Breast epithelium (tissue), 4 donors: ENCODE measurements at regions not wholly inside any gene's neighbourhood (a gene's known extent, or its start where the extent isn't known, plus 50 kb on each side); places are given as distances from the start of the nearest gene placed in this dataset.

Experiments used
- DNase-seq, 2 donors: peaks; one replicate each; pipeline ENCODE4 v3.0.0-alpha.2; 2019; ENCODE audit warnings: low spot score in 2 of 2
- H3K27ac ChIP-seq, 2 donors: fragments of 200-600 bp; sonication (generic) in 1 of 2; one replicate each; pipeline ENCODE4 v1.5.1; 2016 to 2019; ENCODE audit warnings: mild to moderate bottlenecking in 1 of 2
- H3K27me3 ChIP-seq, 2 donors: fragments of 200-600 bp; sonication (generic) in 1 of 2; one replicate each; pipeline versions ENCODE4 v1.5.1 to v1.6.0; 2017 to 2019; ENCODE audit warnings: control low read depth in 1 of 2, mild to moderate bottlenecking in 1 of 2
- H3K36me3 ChIP-seq: fragments of 200-600 bp; one replicate; pipeline ENCODE4 v1.5.1; 2019
- H3K4me1 ChIP-seq, 2 donors: fragments of 200-600 bp; sonication (generic); one replicate each; pipeline ENCODE4 v1.5.1; 2016 to 2019; ENCODE audit warnings: control low read depth in 1 of 2
- H3K4me3 ChIP-seq, 3 donors: fragments of 200-600 bp; sonication (generic); 1 replicate in 2 of 3; 2 replicates in 1 of 3; pipeline ENCODE4 v1.5.1; 2016 to 2019; ENCODE audit warnings: mild to moderate bottlenecking in 3 of 3, moderate library complexity in 2 of 3
- H3K9me3 ChIP-seq, 2 donors: fragments of 200-600 bp; sonication (generic) in 1 of 2; one replicate each; pipeline ENCODE4 v1.5.1; 2016 to 2019; ENCODE audit warnings: control low read depth in 1 of 2
- CTCF ChIP-seq, 3 donors: fragments of 450-650 bp; IDR thresholded peaks; one replicate each; pipeline ENCODE4 v1.5.1; 2016 to 2017; ENCODE audit warnings: antibody characterized with exemption in 3 of 3, mild to moderate bottlenecking in 3 of 3, moderate library complexity in 3 of 3
- POLR2A ChIP-seq: fragments of 450-650 bp; IDR thresholded peaks from one replicate; pipeline ENCODE4 v1.6.1; 2016; ENCODE audit warnings: antibody characterized with exemption, mild to moderate bottlenecking, moderate library complexity
- POLR2AphosphoS5 ChIP-seq, 3 donors: sonication (generic); formaldehyde crosslinking; IDR thresholded peaks; one replicate each; pipeline ENCODE4 v1.6.1; 2017; ENCODE audit warnings: antibody characterized with exemption in 3 of 3
- intact Hi-C: fragments of 100-400 bp; cut with DNase I; formaldehyde crosslinking; loops from one replicate; pipeline ENCODE4 v1.15.1; 2023; ENCODE audit warnings: low total_unique reads

- no peaks in the 10 kb centered on the region for H3K4me1 ChIP-seq
- H3K27ac ChIP-seq = no peak overlapping the region
- H3K36me3 ChIP-seq = no peaks in the 10 kb centered on the region
- TF ChIP-seq POLR2A = no peak
- TF ChIP-seq CTCF (IDR thresholded peaks at IDR 0.05) = no peak
- TF ChIP-seq POLR2AphosphoS5 (IDR thresholded peaks at IDR 0.05) = no peak
- no peak for DNase-seq
- H3K9me3 ChIP-seq = no peaks in the 10 kb centered on the region
- intact Hi-C loops = no loop called here
- no peak overlapping the region for H3K4me3 ChIP-seq
- H3K27me3 ChIP-seq = no peaks in the 10 kb centered on the region
Measured at GRCh38 chr7:47643716-47644400, 61.9 kb upstream of the TNS3 start.

GRCh38 chr7:47640265-47640664, 58.4 kb upstream of the TNS3 start:
- TF ChIP-seq CTCF (IDR thresholded peaks at IDR 0.05) (no peak), POLR2A (no peak), POLR2AphosphoS5 (IDR thresholded peaks at IDR 0.05) (no peak)
- Histone ChIP-seq H3K9me3 (no peaks in the 10 kb centered on the region), H3K27me3 (no peaks in the 10 kb centered on the region), H3K4me3 (no peak overlapping the region), H3K36me3 (no peaks in the 10 kb centered on the region), H3K27ac (no peak overlapping the region), H3K4me1 (no peaks in the 10 kb centered on the region)
- DNase-seq = no peak
- intact Hi-C loops = no loop called here

GRCh38 chr7:47639495-47640110, 57.7 kb upstream of the TNS3 start:
- no peak for DNase-seq

GRCh38 chr7:47638679-47639315, 56.9 kb upstream of the TNS3 start:
- DNase-seq = peak; percentile 62 to 63
- Histone ChIP-seq H3K27me3 (no peaks in the 10 kb centered on the region), H3K36me3 (no peaks in the 10 kb centered on the region), H3K9me3 (no peaks in the 10 kb centered on the region), H3K4me3 (no peak overlapping the region), H3K4me1 (no peaks in the 10 kb centered on the region), H3K27ac (peak overlapping the region in 1 of 2 donors; percentile 4)
- intact Hi-C loops = no loop called here
- TF ChIP-seq POLR2AphosphoS5 (IDR thresholded peaks at IDR 0.05) (no peak), POLR2A (no peak), CTCF (IDR thresholded peaks at IDR 0.05) (no peak)

More at GRCh38 chr7:47639495-47640110, 57.7 kb upstream of the TNS3 start:
- H3K27ac ChIP-seq = no peak overlapping the region
- H3K4me3 ChIP-seq = no peak overlapping the region
- no peaks in the 10 kb centered on the region for H3K36me3 ChIP-seq
- H3K4me1 ChIP-seq = no peaks in the 10 kb centered on the region
- TF ChIP-seq POLR2A = no peak
- TF ChIP-seq POLR2AphosphoS5 (IDR thresholded peaks at IDR 0.05) = no peak
- no peak for TF ChIP-seq CTCF (IDR thresholded peaks at IDR 0.05)
- no peaks in the 10 kb centered on the region for H3K9me3 ChIP-seq
- intact Hi-C loops = no loop called here
- H3K27me3 ChIP-seq = no peaks in the 10 kb centered on the region
